ENCODE measurements at regions not wholly inside any gene's neighbourhood (a gene's known extent, or its start where the extent isn't known, plus 50 kb on each side); places are given as distances from the start of the nearest gene placed in this dataset.
"Not testable (repeated sequence)": the region's sequence is repeated elsewhere in the genome, so short reads cannot be mapped to it uniquely, and the experiment has no call there.

DNA sequence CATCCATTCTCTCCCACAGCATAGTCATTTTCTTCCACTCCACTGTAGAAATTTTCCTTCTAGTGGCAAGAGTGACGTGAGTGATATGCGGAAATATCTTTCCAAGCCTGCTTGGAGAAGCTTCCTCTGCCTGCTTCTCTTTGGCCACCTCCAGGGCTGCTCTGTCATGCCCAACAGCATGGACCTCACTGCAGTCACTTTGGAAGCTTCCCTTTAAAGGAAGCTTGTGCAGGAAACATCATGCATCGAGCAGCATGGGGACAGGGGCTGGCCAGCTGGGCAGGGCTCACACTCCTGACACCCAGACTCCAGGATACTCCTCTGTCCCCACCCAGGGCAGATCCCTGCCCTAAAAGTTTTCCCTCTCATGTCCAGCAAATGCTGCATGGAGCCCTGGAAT, 241.6 kb downstream of the ANKRD30B start:
- POLR2A ChIA-PET; CTCF ChIA-PET; ATAC-seq; H3K27me3 Mint-ChIP-seq (ENCODE audit: low read depth); H3K27ac Mint-ChIP-seq; H3K4me1 Mint-ChIP-seq; H3K4me3 Mint-ChIP-seq; DNase-seq (ENCODE audit: low spot score): not testable (repeated sequence)
- Mint-ChIP-seq H3K9me3 (peaks cover 39% of the 10 kb centered on the region), H3K36me3 (peaks cover 38% of the 10 kb centered on the region)

GRCh38 chr18:14991934-14992445, 244.0 kb downstream of the ANKRD30B start:
- Mint-ChIP-seq H3K9me3 (peaks cover 45% of the 10 kb centered on the region), H3K36me3 (peaks cover 48% of the 10 kb centered on the region)
- DNase-seq (ENCODE audit: low spot score); H3K4me3 Mint-ChIP-seq; H3K27me3 Mint-ChIP-seq (ENCODE audit: low read depth); ATAC-seq; CTCF ChIA-PET; POLR2A ChIA-PET; H3K4me1 Mint-ChIP-seq; H3K27ac Mint-ChIP-seq: not testable (repeated sequence)

DNA sequence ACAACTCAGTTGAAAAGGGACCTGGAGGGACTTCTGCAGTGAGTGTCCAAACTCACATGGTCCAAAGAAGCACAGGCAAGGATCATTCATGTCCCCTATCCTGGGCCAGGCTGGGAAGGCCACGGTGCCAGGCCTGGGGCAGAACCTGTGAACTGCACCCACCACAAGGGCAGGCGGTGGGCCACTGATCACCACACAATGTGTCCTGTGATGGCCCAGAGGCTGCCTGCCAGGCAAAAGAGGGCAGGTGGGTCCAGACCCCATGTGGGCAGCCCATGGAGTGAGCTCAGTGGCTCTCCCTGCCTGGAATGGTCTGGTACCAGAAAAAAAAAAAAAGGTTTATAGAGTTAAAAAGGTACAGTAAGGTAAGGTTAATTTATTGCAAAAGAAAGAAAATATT, 244.8 kb downstream of the ANKRD30B start:
- H3K4me1 Mint-ChIP-seq; ATAC-seq; H3K27me3 Mint-ChIP-seq (ENCODE audit: low read depth); DNase-seq (ENCODE audit: low spot score); POLR2A ChIA-PET; H3K4me3 Mint-ChIP-seq; CTCF ChIA-PET; H3K27ac Mint-ChIP-seq: not testable (repeated sequence)
- Mint-ChIP-seq H3K36me3 (peaks cover 47% of the 10 kb centered on the region), H3K9me3 (peaks cover 45% of the 10 kb centered on the region)

DNA sequence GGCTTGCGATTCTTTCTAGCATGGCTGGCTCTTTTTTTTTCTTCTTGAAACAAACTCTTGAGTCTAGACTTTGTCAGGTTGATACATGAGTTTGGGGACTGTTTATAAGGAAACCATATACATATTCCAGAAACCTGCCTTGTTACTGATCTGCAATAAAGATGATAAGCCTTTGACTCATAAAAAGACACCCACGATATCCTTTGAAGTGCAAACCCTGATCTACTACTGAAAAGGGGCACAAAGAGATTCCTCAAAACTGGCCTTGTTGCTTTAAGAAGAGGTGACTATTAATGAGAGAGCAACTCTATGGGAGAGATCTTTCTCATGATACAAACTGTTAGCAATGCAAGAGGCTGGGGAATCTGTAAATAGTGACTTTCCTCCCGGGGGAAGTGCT, 247.1 kb downstream of the ANKRD30B start:
- H3K4me1 Mint-ChIP-seq; POLR2A ChIA-PET; CTCF ChIA-PET; DNase-seq (ENCODE audit: low spot score); H3K4me3 Mint-ChIP-seq; ATAC-seq; H3K27me3 Mint-ChIP-seq (ENCODE audit: low read depth); H3K27ac Mint-ChIP-seq: not testable (repeated sequence)
- H3K9me3 Mint-ChIP-seq: peaks cover 34% of the 10 kb centered on the region
- peaks cover 35% of the 10 kb centered on the region for H3K36me3 Mint-ChIP-seq

- ATAC-seq: no peak
- CTCF ChIA-PET: no interaction called here
- H3K27ac Mint-ChIP-seq: no peak overlapping the region
- peaks cover 6% of the 10 kb centered on the region for H3K27me3 Mint-ChIP-seq (ENCODE audit: low read depth)
- no peak overlapping the region for H3K4me3 Mint-ChIP-seq
- H3K4me1 Mint-ChIP-seq: no peaks in the 10 kb centered on the region
- POLR2A ChIA-PET: no interaction called here
- peaks cover 30% of the 10 kb centered on the region for H3K9me3 Mint-ChIP-seq
- DNase-seq (ENCODE audit: low spot score): no peak
- peaks cover 34% of the 10 kb centered on the region for H3K36me3 Mint-ChIP-seq
- no peak for TF ChIP-seq NR2C2 (CRISPR knock-in tag; IDR thresholded peaks at IDR 0.05)
- no peak for TF ChIP-seq SMAD3 (CRISPR knock-in tag; IDR thresholded peaks at IDR 0.05; ENCODE audit: borderline replicate concordance)
- TF ChIP-seq, protein P1, sequence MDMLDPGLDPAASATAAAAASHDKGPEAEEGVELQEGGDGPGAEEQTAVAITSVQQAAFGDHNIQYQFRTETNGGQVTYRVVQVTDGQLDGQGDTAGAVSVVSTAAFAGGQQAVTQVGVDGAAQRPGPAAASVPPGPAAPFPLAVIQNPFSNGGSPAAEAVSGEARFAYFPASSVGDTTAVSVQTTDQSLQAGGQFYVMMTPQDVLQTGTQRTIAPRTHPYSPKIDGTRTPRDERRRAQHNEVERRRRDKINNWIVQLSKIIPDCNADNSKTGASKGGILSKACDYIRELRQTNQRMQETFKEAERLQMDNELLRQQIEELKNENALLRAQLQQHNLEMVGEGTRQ (CRISPR knock-in tag; IDR thresholded peaks at IDR 0.05): no peak
- no peak for TF ChIP-seq TEAD4 (CRISPR knock-in tag; IDR thresholded peaks at IDR 0.05)
- TF ChIP-seq NR3C1 (CRISPR knock-in tag; conservative IDR thresholded peaks at IDR 0.05; ENCODE audit: low read depth): no peak
- TF ChIP-seq GRHL2 (CRISPR knock-in tag; IDR thresholded peaks at IDR 0.05; ENCODE audit: insufficient replicate concordance, severe bottlenecking): no peak
- no peak for TF ChIP-seq HMGXB4 (CRISPR knock-in tag; IDR thresholded peaks at IDR 0.05)
- TF ChIP-seq, protein P2, sequence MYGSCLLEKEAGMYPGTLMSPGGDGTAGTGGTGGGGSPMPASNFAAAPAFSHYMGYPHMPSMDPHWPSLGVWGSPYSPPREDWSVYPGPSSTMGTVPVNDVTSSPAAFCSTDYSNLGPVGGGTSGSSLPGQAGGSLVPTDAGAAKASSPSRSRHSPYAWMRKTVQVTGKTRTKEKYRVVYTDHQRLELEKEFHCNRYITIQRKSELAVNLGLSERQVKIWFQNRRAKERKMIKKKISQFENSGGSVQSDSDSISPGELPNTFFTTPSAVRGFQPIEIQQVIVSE (CRISPR knock-in tag; IDR thresholded peaks at IDR 0.05; ENCODE audit: borderline replicate concordance): no peak
- no peak for TF ChIP-seq FOXP1 (CRISPR knock-in tag; IDR thresholded peaks at IDR 0.05; ENCODE audit: borderline replicate concordance)
- TF ChIP-seq PRDM15 (CRISPR knock-in tag; IDR thresholded peaks at IDR 0.05): no peak
- TF ChIP-seq, protein P3, sequence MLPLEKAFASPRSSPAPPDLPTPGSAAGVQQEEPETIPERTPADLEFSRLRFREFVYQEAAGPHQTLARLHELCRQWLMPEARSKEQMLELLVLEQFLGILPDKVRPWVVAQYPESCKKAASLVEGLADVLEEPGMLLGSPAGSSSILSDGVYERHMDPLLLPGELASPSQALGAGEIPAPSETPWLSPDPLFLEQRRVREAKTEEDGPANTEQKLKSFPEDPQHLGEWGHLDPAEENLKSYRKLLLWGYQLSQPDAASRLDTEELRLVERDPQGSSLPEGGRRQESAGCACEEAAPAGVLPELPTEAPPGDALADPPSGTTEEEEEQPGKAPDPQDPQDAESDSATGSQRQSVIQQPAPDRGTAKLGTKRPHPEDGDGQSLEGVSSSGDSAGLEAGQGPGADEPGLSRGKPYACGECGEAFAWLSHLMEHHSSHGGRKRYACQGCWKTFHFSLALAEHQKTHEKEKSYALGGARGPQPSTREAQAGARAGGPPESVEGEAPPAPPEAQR (CRISPR knock-in tag; IDR thresholded peaks at IDR 0.05): no peak
- no peak for TF ChIP-seq STAT6 (CRISPR knock-in tag; conservative IDR thresholded peaks at IDR 0.05; ENCODE audit: low read depth)
- TF ChIP-seq, protein P4, sequence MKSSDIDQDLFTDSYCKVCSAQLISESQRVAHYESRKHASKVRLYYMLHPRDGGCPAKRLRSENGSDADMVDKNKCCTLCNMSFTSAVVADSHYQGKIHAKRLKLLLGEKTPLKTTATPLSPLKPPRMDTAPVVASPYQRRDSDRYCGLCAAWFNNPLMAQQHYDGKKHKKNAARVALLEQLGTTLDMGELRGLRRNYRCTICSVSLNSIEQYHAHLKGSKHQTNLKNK (CRISPR knock-in tag; IDR thresholded peaks at IDR 0.05): no peak
Observed at GRCh38 chr18:14997357-14997756, 249.4 kb downstream of the ANKRD30B start.

Measured in WTC11 (cell line).